OCI-LY3 (cell line): ENCODE measurements at regions not wholly inside any gene's neighbourhood (a gene's known extent, or its start where the extent isn't known, plus 50 kb on each side); places are given as distances from the start of the nearest gene placed in this dataset.

Experiments used
- EZH2phosphoT487 ChIP-seq: fragments of 200-600 bp; shearing (Covaris generic); IDR thresholded peaks from 2 replicates; pipeline ENCODE4 v1.6.1; 2018; ENCODE audit warnings: antibody characterized with exemption, mixed run types, low read depth
- TF ChIP-seq, protein P1 (sequence below): fragments of 200-600, 300-600 bp; sonication (generic); IDR thresholded peaks from 2 replicates; pipeline ENCODE4 v1.5.1; 2014; ENCODE audit warnings: antibody characterized with exemption, low read length, low read depth

DNA sequence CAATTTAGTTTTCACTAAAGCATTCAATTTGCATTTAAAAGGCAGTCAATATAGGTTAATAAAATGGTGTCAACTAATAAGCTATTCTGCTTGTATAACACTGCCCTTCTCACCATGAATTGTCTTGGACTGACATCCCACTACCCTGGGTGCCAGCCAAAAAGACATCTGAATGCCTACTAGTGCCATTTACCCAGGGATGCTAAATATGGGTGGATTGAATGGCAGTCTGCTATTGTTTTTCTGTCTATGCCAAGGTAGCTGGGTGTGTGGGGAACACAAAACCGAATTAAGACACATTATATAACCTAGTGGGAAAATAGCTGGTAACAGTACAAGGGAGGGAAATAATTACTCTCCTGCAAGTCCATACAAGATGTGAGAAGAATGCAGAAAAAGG is 240.0 kb upstream of the CFAP20DC start:
- TF ChIP-seq, protein P1, sequence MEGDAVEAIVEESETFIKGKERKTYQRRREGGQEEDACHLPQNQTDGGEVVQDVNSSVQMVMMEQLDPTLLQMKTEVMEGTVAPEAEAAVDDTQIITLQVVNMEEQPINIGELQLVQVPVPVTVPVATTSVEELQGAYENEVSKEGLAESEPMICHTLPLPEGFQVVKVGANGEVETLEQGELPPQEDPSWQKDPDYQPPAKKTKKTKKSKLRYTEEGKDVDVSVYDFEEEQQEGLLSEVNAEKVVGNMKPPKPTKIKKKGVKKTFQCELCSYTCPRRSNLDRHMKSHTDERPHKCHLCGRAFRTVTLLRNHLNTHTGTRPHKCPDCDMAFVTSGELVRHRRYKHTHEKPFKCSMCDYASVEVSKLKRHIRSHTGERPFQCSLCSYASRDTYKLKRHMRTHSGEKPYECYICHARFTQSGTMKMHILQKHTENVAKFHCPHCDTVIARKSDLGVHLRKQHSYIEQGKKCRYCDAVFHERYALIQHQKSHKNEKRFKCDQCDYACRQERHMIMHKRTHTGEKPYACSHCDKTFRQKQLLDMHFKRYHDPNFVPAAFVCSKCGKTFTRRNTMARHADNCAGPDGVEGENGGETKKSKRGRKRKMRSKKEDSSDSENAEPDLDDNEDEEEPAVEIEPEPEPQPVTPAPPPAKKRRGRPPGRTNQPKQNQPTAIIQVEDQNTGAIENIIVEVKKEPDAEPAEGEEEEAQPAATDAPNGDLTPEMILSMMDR = no peak
- TF ChIP-seq EZH2phosphoT487 = no peak
